ENCODE measurements at regions not wholly inside any gene's neighbourhood (a gene's known extent, or its start where the extent isn't known, plus 50 kb on each side); places are given as distances from the start of the nearest gene placed in this dataset.

DNA sequence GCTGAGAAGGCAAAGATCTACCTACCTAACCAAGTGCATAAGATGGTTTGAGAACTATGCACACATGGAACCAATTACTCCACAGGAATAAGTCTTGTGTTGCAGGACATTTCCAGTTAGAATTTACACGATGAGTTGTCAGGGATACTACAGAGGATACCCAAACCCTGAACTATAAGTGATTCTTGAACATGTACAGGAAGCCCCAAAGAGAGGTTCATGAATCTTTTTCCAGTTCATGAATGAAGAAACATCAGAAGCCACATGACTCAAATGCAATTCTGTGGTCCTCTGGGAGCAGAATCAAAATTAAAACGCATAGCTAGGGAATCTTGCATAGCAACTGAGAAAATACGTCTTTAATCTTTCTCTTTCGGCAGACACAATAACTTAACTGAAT, 114.1 kb upstream of the LMCD1 start:
- WGBS, 5 donors: 52 to 86% (median 71%) methylated on average over 4 of the region's 4 CpGs
- Histone ChIP-seq H3K27me3 (no peaks in the 10 kb centered on the region), H3K4me3 (no peak overlapping the region), H3K4me1 (no peaks in the 10 kb centered on the region), H3K27ac (no peak overlapping the region), H3K9me3 (no peaks in the 10 kb centered on the region), H3K36me3 (no peaks in the 10 kb centered on the region)
- TF ChIP-seq POLR2A (IDR thresholded peaks at IDR 0.05) (no peak), EP300 (IDR thresholded peaks at IDR 0.05) (no peak), POLR2AphosphoS5 (IDR thresholded peaks at IDR 0.05) (no peak)
- TF ChIP-seq, protein P1, sequence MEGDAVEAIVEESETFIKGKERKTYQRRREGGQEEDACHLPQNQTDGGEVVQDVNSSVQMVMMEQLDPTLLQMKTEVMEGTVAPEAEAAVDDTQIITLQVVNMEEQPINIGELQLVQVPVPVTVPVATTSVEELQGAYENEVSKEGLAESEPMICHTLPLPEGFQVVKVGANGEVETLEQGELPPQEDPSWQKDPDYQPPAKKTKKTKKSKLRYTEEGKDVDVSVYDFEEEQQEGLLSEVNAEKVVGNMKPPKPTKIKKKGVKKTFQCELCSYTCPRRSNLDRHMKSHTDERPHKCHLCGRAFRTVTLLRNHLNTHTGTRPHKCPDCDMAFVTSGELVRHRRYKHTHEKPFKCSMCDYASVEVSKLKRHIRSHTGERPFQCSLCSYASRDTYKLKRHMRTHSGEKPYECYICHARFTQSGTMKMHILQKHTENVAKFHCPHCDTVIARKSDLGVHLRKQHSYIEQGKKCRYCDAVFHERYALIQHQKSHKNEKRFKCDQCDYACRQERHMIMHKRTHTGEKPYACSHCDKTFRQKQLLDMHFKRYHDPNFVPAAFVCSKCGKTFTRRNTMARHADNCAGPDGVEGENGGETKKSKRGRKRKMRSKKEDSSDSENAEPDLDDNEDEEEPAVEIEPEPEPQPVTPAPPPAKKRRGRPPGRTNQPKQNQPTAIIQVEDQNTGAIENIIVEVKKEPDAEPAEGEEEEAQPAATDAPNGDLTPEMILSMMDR (IDR thresholded peaks at IDR 0.05): no peak
- DNase-seq: no peak
- intact Hi-C loops (cut with DNase I; ENCODE audit: low total_unique reads): no loop called here

DNA sequence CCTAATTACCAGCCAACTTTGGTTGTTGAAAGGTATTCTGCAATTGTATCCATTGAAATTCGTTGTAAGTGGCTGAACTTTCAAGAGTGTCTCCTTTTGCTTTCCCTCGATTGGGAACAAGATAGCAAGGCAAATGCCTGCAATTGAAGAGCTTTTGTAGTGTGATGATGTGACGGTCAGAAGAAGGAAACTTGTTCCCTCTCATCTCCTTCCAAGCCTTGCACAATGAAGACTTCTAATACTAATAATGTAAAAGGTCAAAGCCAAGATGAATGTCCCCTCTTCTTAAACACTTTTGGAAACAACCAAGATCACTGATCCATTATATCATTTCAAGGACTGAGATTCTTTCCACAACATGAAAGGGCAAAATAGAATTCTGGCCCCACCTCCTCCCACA, 101.9 kb upstream of the LMCD1 start:
- 71 to 83% (median 78%) methylated on average over 3 of the region's 3 CpGs for WGBS, 5 donors

DNA sequence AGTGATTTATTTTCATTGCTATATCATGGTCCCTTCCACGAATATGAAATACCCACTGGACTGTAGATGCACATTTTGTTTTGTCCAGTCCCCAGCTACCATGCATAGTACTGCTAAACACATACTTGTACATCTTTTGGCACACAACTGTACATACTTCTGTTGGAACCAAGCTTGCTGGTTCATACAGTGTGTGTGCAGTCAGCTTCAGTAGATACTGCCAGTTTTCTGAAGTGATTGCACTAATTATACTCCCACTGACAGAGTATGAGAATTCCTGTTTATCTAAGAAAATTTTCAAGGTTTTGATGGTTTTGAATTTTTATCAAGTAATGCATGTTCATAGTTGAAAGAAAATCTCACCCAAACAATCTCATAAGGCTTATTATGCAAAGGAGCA, 100.7 kb upstream of the LMCD1 start:
- no peaks in the 10 kb centered on the region for H3K27me3 ChIP-seq
- intact Hi-C loops (cut with DNase I; ENCODE audit: low total_unique reads): no loop called here
- no peak for DNase-seq

More for the DNA sequence above, 101.9 kb upstream of the LMCD1 start:
- no peak for TF ChIP-seq POLR2AphosphoS5 (IDR thresholded peaks at IDR 0.05)
- TF ChIP-seq EP300 (IDR thresholded peaks at IDR 0.05): no peak
- TF ChIP-seq, protein P1 (IDR thresholded peaks at IDR 0.05): no peak
- TF ChIP-seq POLR2A (IDR thresholded peaks at IDR 0.05): no peak
- H3K4me1 ChIP-seq: no peaks in the 10 kb centered on the region
- no peak overlapping the region for H3K4me3 ChIP-seq
- no peaks in the 10 kb centered on the region for H3K27me3 ChIP-seq
- H3K27ac ChIP-seq: no peak overlapping the region
- intact Hi-C loops (cut with DNase I; ENCODE audit: low total_unique reads): no loop called here
- H3K9me3 ChIP-seq: no peaks in the 10 kb centered on the region
- DNase-seq: no peak
- H3K36me3 ChIP-seq: no peaks in the 10 kb centered on the region

DNA sequence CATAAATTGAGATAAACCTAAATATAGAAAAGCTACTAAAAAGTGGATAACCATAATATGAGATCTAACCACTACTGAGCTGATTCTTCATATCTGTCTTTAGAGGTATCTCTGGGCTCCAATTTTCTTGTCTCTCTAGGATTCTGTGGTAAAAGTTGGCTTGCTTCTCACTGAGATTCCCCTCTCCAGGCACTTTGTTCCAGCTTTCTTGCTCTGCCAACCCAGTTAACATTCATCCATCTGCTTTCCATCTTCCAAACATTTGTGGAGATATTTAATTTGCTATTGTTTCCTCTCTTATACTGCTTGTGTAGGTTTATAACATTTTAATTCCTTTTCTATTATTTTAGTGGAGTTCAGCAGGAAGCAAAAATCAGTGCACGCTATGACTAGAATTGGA, 97.6 kb upstream of the LMCD1 start:
- whole genome bisulfite sequencing, 5 donors: 91 to 97% (median 94%) methylated on average over 1 of the region's 1 CpG
- intact Hi-C loops (cut with DNase I; ENCODE audit: low total_unique reads): no loop called here

More for the DNA sequence above, 100.7 kb upstream of the LMCD1 start:
- H3K4me1 ChIP-seq: no peaks in the 10 kb centered on the region
- 54 to 84% (median 70%) methylated on average over 1 of the region's 1 CpG for WGBS, 5 donors
- H3K9me3 ChIP-seq: peaks cover 0 to 2% (median under 1%) of the 10 kb centered on the region in 4 donors
- H3K36me3 ChIP-seq: no peaks in the 10 kb centered on the region
- TF ChIP-seq EP300 (IDR thresholded peaks at IDR 0.05) (no peak), POLR2A (IDR thresholded peaks at IDR 0.05) (no peak), POLR2AphosphoS5 (IDR thresholded peaks at IDR 0.05) (no peak)
- TF ChIP-seq, protein P1 (IDR thresholded peaks at IDR 0.05): no peak
- H3K27ac ChIP-seq: no peak overlapping the region
- H3K4me3 ChIP-seq: no peak overlapping the region

More for the DNA sequence above, 97.6 kb upstream of the LMCD1 start:
- no peak overlapping the region for H3K4me3 ChIP-seq
- no peak overlapping the region for H3K27ac ChIP-seq
- no peaks in the 10 kb centered on the region for H3K4me1 ChIP-seq
- peaks cover 5 to 13% (median 11%) of the 10 kb centered on the region in 4 donors for H3K9me3 ChIP-seq
- H3K27me3 ChIP-seq: no peaks in the 10 kb centered on the region
- DNase-seq: no peak
- H3K36me3 ChIP-seq: no peaks in the 10 kb centered on the region
- TF ChIP-seq, protein P1 (IDR thresholded peaks at IDR 0.05): no peak
- TF ChIP-seq POLR2A (IDR thresholded peaks at IDR 0.05) (no peak), POLR2AphosphoS5 (IDR thresholded peaks at IDR 0.05) (no peak), EP300 (IDR thresholded peaks at IDR 0.05) (no peak)

Measured in stomach (tissue), 8 donors.